ENCODE measurements at regions not wholly inside any gene's neighbourhood (a gene's known extent, or its start where the extent isn't known, plus 50 kb on each side); places are given as distances from the start of the nearest gene placed in this dataset.

DNA sequence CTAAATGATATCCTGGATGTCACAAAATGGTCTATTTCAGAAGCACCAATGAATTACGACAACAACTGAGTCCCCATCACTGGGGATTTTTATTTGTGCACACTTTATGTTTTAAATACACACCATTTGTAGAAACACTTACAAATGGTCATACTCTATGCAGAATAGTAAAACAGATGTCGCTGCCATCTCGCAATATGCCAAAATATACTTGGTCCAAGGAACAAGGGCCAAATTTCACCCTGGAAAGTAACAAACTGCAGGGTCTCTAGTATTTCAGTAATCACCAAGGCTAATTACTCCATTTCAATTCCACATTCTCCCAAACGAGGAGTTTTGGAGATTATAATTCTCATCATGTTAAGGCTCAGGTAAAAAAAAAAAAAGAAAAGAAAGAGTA is 215.2 kb downstream of the LMBRD1 start:
- TF ChIP-seq, protein P1, sequence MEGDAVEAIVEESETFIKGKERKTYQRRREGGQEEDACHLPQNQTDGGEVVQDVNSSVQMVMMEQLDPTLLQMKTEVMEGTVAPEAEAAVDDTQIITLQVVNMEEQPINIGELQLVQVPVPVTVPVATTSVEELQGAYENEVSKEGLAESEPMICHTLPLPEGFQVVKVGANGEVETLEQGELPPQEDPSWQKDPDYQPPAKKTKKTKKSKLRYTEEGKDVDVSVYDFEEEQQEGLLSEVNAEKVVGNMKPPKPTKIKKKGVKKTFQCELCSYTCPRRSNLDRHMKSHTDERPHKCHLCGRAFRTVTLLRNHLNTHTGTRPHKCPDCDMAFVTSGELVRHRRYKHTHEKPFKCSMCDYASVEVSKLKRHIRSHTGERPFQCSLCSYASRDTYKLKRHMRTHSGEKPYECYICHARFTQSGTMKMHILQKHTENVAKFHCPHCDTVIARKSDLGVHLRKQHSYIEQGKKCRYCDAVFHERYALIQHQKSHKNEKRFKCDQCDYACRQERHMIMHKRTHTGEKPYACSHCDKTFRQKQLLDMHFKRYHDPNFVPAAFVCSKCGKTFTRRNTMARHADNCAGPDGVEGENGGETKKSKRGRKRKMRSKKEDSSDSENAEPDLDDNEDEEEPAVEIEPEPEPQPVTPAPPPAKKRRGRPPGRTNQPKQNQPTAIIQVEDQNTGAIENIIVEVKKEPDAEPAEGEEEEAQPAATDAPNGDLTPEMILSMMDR (IDR thresholded peaks at IDR 0.05): no peak
- TF ChIP-seq POLR2A (IDR thresholded peaks at IDR 0.05): no peak
